CD4-positive, alpha-beta T cell treated with Interleukin-6 at 100 ng/mL for 8 hours (primary cell): ENCODE measurements at regions not wholly inside any gene's neighbourhood (a gene's known extent, or its start where the extent isn't known, plus 50 kb on each side); places are given as distances from the start of the nearest gene placed in this dataset.

Source experiments
- DNase-seq: peaks from one replicate; pipeline ENCODE4 v3.0.0-alpha.2; 2020; ENCODE audit warnings: mixed read lengths, low spot score

DNA sequence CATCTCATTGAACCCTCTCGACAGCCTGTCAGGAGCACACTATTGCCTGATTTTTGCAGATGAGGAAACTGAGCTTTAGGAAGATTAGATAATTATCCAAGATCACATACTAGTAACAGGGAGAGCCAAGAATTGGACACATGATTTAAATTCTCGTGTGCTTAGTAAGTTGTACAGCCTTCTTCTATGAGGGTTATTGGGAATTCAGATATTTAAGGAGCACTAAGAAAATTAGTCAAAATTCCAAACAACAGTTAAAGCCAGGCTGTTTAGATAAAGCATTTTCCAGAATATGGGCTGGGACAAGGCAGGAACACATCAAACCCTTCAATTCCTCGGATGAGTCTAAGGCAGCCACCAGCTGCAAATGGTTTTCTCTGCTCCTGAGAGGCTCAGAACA is 148.8 kb downstream of the TMEM30B start:
- DNase-seq: no peak

GRCh38 chr14:61130512-61131260 is 149.6 kb downstream of the SLC38A6 start:
- DNase-seq: no peak

- no peak for DNase-seq
Measured at GRCh38 chr14:61129168-61129745, 148.2 kb downstream of the SLC38A6 start.

DNA sequence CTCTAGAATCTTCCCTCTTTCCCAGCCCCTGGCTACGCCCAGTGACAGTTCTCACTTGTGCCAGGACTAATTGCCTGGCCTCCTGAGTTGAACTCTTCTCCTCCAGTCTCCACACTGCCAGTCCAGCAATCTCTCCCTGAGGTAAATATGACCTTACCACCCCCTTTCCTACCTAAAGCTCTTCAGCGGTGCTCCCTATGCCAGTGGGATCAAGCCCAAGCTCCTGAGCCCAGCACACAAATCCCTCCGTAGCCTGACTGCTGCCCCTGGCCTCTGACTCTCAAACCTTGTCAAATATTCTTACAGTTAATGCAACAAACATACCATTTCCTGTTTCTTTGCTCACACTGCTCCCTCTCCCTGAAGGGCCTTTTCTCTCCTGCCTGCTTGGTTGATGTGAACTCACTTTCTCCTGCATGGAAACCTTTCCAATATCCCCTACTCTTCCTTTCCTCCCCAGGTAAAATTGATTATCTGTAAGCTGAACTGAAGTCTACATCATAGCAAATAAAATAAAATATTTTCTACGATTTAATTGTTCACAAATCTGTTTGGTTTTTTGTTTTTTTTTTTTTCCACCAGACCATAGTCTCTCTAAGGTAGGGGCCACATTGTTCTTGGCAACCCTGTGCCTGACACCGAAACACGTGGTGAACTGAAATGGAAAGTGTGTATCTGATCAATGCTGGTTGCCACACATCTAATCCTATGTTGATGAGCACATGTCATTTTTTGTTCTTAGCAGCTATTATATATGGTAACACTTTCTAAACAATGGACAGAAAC is 147.5 kb downstream of the SLC38A6 start:
- DNase-seq: no peak

DNA sequence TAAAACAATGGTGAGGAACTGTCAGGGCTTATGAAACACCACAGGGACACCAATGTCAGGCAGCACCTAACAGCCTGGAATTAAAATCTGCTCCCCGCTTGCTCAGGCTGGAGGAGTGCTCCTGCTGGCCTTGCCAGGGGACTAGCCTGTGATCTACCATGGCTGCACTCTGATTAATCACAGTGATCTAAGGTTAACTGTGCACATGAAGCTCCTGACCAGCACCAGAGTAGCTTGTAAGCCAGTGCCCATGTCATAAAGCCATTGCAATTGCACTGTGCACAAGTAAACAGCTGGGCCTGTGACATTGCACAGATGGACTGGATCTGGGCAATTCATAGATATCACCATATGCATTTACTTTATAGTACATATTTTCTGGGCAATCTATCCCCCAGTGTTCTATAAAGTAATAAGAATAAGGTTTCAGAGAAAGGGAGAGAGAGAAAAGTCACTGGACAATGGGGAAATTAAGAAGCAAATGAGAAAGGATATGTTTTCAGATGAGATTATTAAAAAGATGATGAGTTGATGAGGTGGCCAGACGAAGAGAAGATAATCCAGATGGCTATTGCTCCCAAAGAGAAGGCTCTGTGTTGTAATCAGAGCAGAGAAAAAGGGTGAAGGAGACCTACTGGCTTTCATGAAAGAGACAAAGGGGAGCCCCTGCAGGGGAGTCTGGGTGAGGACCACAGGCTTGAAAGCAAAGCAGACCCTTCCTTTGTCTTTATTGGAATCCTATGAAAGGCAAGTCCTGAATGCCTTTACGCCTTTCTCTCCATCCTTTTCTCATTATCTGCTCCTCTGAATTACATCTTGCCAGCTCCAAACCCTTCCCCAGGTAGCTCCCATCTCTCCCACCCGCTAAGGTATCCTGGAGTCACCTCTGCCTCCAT is 145.8 kb downstream of the SLC38A6 start:
- DNase-seq: no peak

DNA sequence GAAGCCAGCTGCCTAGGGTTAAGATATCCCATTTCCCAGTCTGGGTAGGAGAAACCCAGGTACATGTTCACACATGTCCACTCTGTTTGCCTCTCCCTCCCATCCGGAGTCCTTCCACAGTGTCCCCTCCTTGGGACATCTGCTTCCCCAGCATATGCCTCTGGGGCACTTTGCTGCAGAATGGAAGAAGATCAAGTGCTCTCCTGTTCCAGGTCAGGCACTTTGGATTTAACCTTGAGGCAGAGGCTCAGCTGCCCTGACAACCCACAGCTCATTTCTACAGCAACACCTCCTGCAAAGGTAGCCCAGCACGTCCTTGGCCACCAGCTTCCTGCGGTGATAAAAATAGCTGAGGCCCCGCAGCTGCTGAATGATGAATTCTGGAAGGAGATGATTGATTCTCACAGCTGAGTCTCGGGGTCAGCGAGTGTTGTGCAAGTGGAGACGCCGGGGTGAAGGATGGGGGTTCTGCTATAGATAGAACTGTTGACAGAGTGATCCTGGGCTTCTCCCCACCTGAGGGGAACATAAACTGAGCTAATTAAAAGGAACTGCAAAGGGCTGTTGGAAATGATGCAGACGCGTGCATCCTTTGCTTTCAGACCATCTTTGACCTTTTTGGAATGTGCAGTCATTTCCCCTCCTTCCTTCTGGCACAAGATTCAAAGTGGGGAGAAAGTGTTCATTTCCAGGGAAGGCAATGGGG is 145.0 kb downstream of the SLC38A6 start:
- no peak for DNase-seq

DNA sequence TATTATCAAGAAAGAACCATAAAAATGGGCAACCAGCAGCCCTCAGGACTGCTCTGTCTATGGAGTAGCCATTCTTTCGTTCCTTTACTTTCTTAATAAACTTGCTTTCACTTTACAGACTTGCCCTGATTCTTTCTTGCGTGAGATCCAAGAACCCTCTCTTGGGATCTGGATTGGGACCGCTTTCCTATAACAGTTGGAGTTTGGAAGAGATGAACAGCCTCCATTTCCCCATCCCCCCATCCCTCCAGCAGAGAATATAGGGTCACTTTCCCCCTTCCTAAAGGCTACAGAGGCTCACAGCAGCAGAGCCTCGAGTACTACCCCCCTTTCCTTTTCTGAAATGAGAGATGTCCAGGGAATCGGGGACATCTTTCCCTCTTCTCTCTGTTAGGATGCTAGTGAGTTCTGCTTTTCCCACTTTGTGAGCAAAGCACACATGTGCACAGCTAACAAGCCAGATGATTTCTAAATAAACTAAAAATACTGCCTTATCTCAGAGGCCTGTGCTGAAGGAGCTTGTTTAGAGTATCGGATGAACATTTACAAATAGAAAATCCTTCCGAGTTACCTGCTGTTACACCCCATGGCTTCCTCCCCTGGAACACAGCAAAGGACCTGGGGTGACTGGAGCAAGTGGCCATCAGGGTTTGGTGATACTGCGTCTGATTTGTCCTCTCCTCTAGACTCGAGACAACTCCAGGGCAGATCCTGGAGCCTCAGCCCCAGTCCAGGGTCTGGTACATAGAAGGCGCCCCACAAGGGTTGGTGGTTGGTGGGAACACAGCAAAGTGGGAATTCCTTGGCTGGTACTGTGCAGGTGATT is 144.2 kb downstream of the SLC38A6 start:
- no peak for DNase-seq

GRCh38 chr14:61122862-61123261 is 141.8 kb downstream of the SLC38A6 start:
- DNase-seq: no peak

DNA sequence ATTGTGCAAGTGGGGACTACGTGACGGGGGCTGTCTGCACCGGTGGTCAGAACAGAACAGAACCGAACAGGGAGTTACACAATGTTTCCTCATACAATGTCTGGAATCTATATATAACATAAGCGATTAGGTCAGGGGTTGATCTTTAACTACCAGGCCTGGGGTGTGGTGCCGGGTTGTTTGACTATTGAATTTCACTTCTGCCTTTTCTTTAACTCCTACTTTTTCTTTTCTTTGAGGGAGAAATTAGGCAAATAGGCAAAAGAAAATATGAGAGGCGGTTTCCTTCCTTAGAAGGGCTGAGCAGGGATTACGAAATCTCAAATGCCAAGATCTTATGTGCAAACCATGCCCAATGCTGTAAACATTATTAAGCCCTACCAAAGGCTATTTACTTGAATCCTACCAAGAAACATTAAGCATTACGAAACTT is 140.3 kb downstream of the SLC38A6 start:
- no peak for DNase-seq

DNA sequence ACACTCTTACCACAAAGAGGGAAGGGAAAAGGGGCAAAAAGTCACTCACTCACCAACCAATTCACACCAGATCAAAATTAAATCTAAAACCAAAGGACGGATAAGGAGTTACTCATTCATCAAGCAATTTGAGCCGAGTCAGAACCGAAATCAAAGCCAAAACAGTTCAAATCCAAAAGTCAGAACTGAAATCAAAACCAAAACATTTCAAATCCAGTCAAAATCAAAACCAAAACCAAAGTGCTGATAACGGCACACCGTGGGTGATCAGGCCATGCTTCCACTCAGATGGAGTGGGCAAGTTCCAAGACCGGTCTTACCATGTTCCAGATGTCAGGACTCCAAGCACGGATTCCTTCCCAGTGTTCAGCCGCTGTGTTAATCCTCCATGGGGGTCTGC is 139.5 kb downstream of the SLC38A6 start:
- no peak for DNase-seq

DNA sequence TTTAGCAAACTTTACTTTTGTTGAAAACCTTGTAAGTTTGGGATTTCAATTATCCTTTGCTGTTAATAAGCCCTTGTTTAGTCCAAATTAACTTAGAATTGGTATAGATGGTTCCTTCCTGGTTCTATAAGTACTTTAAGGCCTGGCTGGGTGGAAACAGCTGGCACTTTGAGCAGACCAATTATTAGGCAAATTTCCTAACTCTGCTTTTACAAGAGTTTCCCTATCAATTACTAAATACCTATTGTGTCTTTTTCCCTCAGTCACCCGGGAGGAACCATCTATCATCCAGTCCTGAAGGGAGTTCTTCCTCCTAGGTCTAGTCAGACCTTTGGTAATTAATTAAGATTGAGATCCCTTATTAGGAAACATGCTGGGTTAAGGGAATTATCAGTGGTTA is 138.0 kb downstream of the SLC38A6 start:
- no peak for DNase-seq

DNA sequence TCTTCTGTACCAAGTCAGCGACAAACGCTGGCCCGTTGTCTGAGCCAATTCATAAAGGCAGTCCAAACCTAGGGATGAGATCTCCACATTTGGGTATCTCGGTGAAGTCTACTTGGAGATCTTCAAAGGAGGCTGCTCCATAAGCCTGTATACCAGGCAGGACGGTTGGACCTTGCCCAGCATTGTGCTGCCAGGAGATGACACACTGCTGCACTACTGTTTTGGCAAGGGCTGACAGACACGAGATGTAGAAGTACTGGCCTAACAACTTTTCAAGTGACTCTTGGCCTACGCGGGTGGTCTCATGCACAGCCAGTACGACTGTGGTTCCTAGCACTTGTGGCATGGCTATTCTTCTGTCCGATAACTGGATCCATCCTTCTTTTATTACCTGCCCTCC is 135.3 kb downstream of the SLC38A6 start:
- no peak for DNase-seq

GRCh38 chr14:61113561-61114225 is 132.6 kb downstream of the SLC38A6 start:
- no peak for DNase-seq

DNA sequence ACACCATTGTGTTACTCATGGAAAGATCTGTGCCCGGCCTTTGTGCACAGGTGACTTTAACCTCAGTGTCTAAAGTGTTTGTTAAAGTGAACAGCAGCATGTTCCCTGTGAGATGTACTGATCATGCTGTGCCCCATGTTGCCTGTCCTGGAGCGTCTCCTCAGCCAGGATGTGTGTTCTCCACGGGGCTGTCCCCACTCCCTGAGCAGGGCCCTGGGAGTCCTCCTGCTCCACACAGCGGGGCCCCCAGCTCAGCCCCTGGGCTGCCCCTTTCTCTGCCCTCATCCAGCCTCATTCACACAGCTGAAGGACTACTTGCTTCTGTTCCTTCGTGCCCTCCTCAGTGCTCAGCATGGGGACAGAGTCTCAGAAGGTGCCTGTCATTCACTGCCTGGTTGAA is 131.5 kb downstream of the SLC38A6 start:
- DNase-seq: no peak

DNA sequence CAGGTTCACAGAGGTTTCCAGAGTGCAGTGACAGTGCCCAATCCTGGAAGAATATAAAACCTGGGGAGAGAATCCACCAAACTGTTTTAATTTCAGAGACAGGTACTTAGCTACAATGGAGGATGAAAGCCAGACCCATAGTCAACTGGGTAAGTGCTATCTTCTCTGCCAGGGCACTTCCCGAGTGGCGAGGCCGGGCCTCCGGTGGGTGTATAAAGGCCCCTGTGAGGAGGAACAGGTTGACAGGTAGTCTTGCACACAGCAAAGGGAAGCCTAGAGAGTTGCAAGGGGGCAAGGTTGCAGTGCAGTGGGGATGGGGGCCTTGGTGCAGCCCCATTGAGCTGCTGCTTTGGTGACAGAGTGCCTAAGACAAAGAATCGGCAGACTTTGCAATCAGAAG is 130.7 kb downstream of the SLC38A6 start:
- DNase-seq: no peak

GRCh38 chr14:61111209-61111665 is 130.2 kb downstream of the SLC38A6 start:
- no peak for DNase-seq

DNA sequence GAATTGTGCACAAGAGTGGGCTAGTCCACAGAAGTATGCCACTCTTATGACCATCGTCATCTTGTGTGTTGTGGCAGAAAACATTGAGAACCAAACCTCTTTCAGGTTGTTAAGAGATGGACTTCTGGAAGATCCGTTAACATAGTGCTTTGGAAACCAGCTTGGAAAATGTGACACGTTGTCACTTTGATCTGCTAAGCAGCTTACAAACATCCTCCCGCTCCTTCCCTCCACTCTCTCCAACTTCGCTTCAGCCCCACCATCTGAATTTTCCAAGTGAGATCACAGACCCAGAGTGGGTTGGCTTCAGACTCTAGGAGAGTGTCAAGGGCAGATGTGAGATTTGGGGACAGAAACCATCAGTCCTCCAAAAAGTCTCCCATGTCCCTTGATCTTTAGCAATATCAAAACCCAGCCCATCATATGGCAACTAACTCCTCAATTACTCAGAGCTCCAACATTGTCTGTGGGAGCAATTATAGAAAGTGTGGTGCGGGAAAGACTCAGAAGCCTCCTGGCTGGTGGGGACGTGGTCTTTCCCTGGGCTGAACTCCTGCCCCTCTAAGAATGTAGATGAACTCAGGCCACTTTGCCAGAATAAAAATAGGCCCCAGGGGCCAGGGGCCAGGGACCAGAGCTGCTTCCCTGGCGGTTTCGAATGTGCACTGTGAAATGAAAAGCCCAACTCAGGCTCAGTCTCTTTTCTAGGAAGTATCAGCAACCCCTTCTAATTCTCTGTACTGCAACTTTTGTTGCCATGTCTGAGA is 129.5 kb downstream of the SLC38A6 start:
- DNase-seq: no peak

DNA sequence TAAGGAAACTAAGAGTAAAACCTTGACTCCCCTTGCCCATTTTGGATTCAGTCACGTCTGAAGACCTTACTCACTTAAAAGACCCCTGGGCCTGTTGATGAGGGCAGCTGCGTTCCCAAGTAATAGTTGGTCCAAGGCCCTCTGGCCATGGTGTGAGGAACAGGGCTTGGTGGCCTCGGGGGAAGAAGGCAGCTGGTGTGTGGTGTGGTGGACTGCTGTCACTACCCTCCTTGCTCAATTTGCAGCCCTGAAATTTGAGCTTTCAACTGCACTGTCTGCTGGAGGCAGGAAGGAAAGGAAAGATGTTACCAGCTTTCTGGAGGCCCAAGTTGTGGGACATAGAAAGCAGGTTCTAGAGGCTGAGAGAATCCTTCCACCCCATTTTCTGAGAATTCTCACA is 128.2 kb downstream of the SLC38A6 start:
- no peak for DNase-seq

DNA sequence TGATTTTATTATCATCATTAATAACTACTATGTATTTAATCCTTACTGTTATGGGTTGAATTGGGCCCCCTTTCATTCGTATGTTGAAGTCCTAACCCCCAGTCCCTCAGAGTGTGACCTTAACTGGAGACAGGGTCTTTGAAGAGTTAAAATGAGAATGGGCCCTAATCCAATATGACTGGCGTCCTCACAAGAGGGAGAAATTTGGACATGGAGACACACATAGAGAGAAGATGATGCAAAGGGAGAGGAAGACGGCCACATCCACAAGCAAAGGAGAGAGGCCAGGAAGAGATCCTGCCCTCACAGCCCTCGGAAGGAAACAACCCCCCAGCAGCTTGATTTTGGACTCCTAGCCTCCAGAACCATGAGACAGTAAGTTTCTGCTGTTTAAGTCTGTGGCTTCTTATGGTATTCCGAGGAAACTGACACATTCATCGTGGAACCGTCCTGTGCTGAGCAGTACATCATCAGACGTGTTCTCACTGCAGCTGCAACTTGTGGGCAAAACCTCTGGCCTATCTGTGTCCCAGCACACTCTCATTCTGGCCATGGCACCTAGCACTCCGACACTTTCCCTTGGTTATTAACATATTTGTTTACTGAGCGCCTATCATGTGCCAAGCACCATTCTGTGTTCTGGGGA is 127.6 kb downstream of the SLC38A6 start:
- DNase-seq: no peak
